ENCODE measurements at regions not wholly inside any gene's neighbourhood (a gene's known extent, or its start where the extent isn't known, plus 50 kb on each side); places are given as distances from the start of the nearest gene placed in this dataset.

- no peaks in the 10 kb centered on the region for H3K9me3 ChIP-seq (ENCODE audit: severe bottlenecking)
- TF ChIP-seq CTCF (IDR thresholded peaks at IDR 0.05; ENCODE audit: low read depth, low read length), result no peak
- no peak overlapping the region for H3K27ac ChIP-seq
- no peak for DNase-seq
- H3K4me3 ChIP-seq (ENCODE audit: low read depth, low read length), result no peak overlapping the region
- peaks cover 16% of the 10 kb centered on the region for H3K27me3 ChIP-seq (ENCODE audit: insufficient read depth, low read depth, severe bottlenecking)
- H3K36me3 ChIP-seq, result no peaks in the 10 kb centered on the region
Observed at GRCh38 chrX:20420058-20420457, 153.3 kb upstream of the RPS6KA3 start.

GRCh38 chrX:20418379-20419150 is 151.9 kb upstream of the RPS6KA3 start:
- no peak for DNase-seq
- H3K9me3 ChIP-seq (ENCODE audit: severe bottlenecking), result no peaks in the 10 kb centered on the region
- no peak for TF ChIP-seq CTCF (IDR thresholded peaks at IDR 0.05; ENCODE audit: low read depth, low read length)
- H3K4me3 ChIP-seq (ENCODE audit: low read depth, low read length), result no peak overlapping the region
- H3K27me3 ChIP-seq (ENCODE audit: insufficient read depth, low read depth, severe bottlenecking), result peaks cover 25% of the 10 kb centered on the region
- no peak overlapping the region for H3K27ac ChIP-seq
- H3K36me3 ChIP-seq, result no peaks in the 10 kb centered on the region

GRCh38 chrX:20414762-20415445 is 148.2 kb upstream of the RPS6KA3 start:
- DNase-seq, result no peak
- H3K27ac ChIP-seq, result no peak overlapping the region
- peaks cover 34% of the 10 kb centered on the region for H3K27me3 ChIP-seq (ENCODE audit: insufficient read depth, low read depth, severe bottlenecking)
- no peaks in the 10 kb centered on the region for H3K9me3 ChIP-seq (ENCODE audit: severe bottlenecking)
- TF ChIP-seq CTCF (IDR thresholded peaks at IDR 0.05; ENCODE audit: low read depth, low read length), result no peak
- no peaks in the 10 kb centered on the region for H3K36me3 ChIP-seq
- H3K4me3 ChIP-seq (ENCODE audit: low read depth, low read length), result no peak overlapping the region

GRCh38 chrX:20414066-20414465 is 147.4 kb upstream of the RPS6KA3 start:
- peaks cover 34% of the 10 kb centered on the region for H3K27me3 ChIP-seq (ENCODE audit: insufficient read depth, low read depth, severe bottlenecking)
- no peak for TF ChIP-seq CTCF (IDR thresholded peaks at IDR 0.05; ENCODE audit: low read depth, low read length)
- DNase-seq, result no peak
- H3K27ac ChIP-seq, result no peak overlapping the region
- no peaks in the 10 kb centered on the region for H3K36me3 ChIP-seq
- H3K4me3 ChIP-seq (ENCODE audit: low read depth, low read length), result no peak overlapping the region
- no peaks in the 10 kb centered on the region for H3K9me3 ChIP-seq (ENCODE audit: severe bottlenecking)

- Histone ChIP-seq H3K27ac (no peak overlapping the region), H3K36me3 (no peaks in the 10 kb centered on the region), H3K27me3 (ENCODE audit: insufficient read depth, low read depth, severe bottlenecking) (peaks cover 34% of the 10 kb centered on the region), H3K9me3 (ENCODE audit: severe bottlenecking) (no peaks in the 10 kb centered on the region), H3K4me3 (ENCODE audit: low read depth, low read length) (no peak overlapping the region)
- no peak for TF ChIP-seq CTCF (IDR thresholded peaks at IDR 0.05; ENCODE audit: low read depth, low read length)
- no peak for DNase-seq
Observed at GRCh38 chrX:20412871-20413486, 146.3 kb upstream of the RPS6KA3 start.

All from WERI-Rb-1 (cell line).